K562 (cell line): ENCODE measurements at regions not wholly inside any gene's neighbourhood (a gene's known extent, or its start where the extent isn't known, plus 50 kb on each side); places are given as distances from the start of the nearest gene placed in this dataset.
A peak's percentile ranks its signal among the peaks of the same experiment; 100 is the strongest.

Experiments used
- ATAC-seq: fragments of 200-7000 bp; cut with Tn5 transposase; 3 replicates; pipeline ENCODE4 v1.9.1; 2020; ENCODE audit warnings: moderate library complexity
- BruUV-seq: library from RNA; stranded (reverse); fragments of 400-500 nt; replicated peaks from 2 replicates; lab custom pipeline; 2021; lab: Mats Ljungman, UMichigan
- CTCF ChIA-PET: fragments of 300-600 bp; formaldehyde crosslinking; extraction: SDS; loops from one replicate; lab custom pipeline; 2021; ENCODE audit warnings: low intra/inter-chr PET ratio; lab: Yijun Ruan, JAX
- POLR2A ChIA-PET: fragments of 300-600, 350-650 bp; sonication (Branson Sonifier 250); formaldehyde crosslinking; extraction: SDS; loops from one replicate; lab custom pipeline; 2021; ENCODE audit warnings: antibody characterized with exemption, inconsistent platforms; lab: Yijun Ruan, JAX
- DNase-seq, 4 experiments: peaks; one replicate each; pipeline versions ENCODE4 v3.0.0 to v3.0.0-alpha.2; 2011 to 2018; ENCODE audit warnings: low spot score in 3 of 4, mixed read lengths in 3 of 4; ENCODE audit errors: extremely low read depth in 1 of 4
- FAIRE-seq: peaks from 2 replicates; lab custom pipeline; 2011; peaks lifted over from hg19 to GRCh38; lab: Jason Lieb, UNC
- H2AFZ ChIP-seq: 2 replicates; pipeline ENCODE4 v1.6.0; 2011; ENCODE audit warnings: low read depth, low read length, control low read depth, inconsistent platforms
- H3K27ac ChIP-seq: fragments of 200-600 bp; 3 replicates; pipeline ENCODE4 v1.8.0; 2011; ENCODE audit warnings: low read depth, mild to moderate bottlenecking, control low read depth, inconsistent platforms, low read length, moderate library complexity, mixed read lengths; ENCODE audit errors: extremely low read depth
- H3K27me3 ChIP-seq, 2 experiments: fragments of 300-600 bp in 1 of 2; 2 replicates in 1 of 2; 3 replicates in 1 of 2; pipeline versions ENCODE4 v1.6.0 to v1.8.0; 2011; ENCODE audit warnings: inconsistent platforms in 2 of 2, low read length in 2 of 2, mild to moderate bottlenecking in 1 of 2, mixed read lengths in 1 of 2, moderate library complexity in 1 of 2; ENCODE audit not compliant: control insufficient read depth in 2 of 2, insufficient read depth in 2 of 2
- H3K36me3 ChIP-seq: fragments of 300-600 bp; 3 replicates; pipeline ENCODE4 v1.8.0; 2011; ENCODE audit warnings: mild to moderate bottlenecking, low read length, inconsistent platforms; ENCODE audit not compliant: control insufficient read depth, insufficient read depth
- H3K4me1 ChIP-seq, 2 experiments: fragments of 200-600 bp in 1 of 2; replicated peaks in 1 of 2; 2 replicates in 1 of 2; 3 replicates in 1 of 2; pipeline versions ENCODE4 v1.5.1 to v1.8.0; 2011; ENCODE audit warnings: inconsistent platforms in 2 of 2, low read length in 2 of 2, mild to moderate bottlenecking in 1 of 2, mixed read lengths in 1 of 2, moderate library complexity in 1 of 2; ENCODE audit not compliant: control insufficient read depth in 2 of 2, insufficient read depth in 2 of 2
- H3K4me2 ChIP-seq: 2 replicates; pipeline ENCODE4 v1.6.1; 2011; ENCODE audit warnings: low read length, control low read depth, inconsistent platforms, mixed read lengths; ENCODE audit not compliant: insufficient read depth
- H3K4me3 ChIP-seq: fragments of 200-600 bp; sonication (generic), shearing (Covaris generic); 2 replicates; pipeline ENCODE4 v1.5.1; 2016; ENCODE audit warnings: control low read depth, inconsistent platforms
- H3K79me2 ChIP-seq: fragments of 200-600 bp; 3 replicates; pipeline ENCODE4 v1.8.0; 2011; ENCODE audit warnings: low read length, inconsistent platforms; ENCODE audit not compliant: control insufficient read depth, insufficient read depth
- H3K9ac ChIP-seq, 2 experiments: 2 replicates each; pipeline versions ENCODE4 v1.6.0 to v1.6.1; 2011; ENCODE audit warnings: low read depth in 2 of 2, low read length in 2 of 2, control low read depth in 1 of 2, inconsistent platforms in 1 of 2, mild to moderate bottlenecking in 1 of 2, mixed read lengths in 1 of 2; ENCODE audit not compliant: insufficient read depth in 1 of 2
- H3K9me1 ChIP-seq: one replicate; pipeline ENCODE4 v1.6.0; 2011; ENCODE audit warnings: inconsistent platforms, mild to moderate bottlenecking, low read length, moderate library complexity; ENCODE audit not compliant: control insufficient read depth, insufficient read depth
- H3K9me3 ChIP-seq: replicated peaks from 2 replicates; pipeline ENCODE4 v1.5.1; 2011; ENCODE audit warnings: low read depth, low read length, inconsistent platforms; ENCODE audit not compliant: control insufficient read depth, insufficient read depth
- H4K20me1 ChIP-seq: replicated peaks from 2 replicates; pipeline ENCODE4 v1.6.1; 2011; ENCODE audit warnings: low read length, inconsistent platforms, mixed read lengths; ENCODE audit not compliant: control insufficient read depth, insufficient read depth
- DIDO1 ChIP-seq: fragments of 450-650 bp; IDR thresholded peaks from 2 replicates; pipeline ENCODE4 v1.6.1; 2016; ENCODE audit warnings: low read depth, missing biosample characterization, missing genetic modification characterization
- FOSL1 ChIP-seq: fragments of 200-800 bp; sonication (Bioruptor generic); conservative IDR thresholded peaks from 2 replicates; pipeline ENCODE4 v1.6.1; 2016; ENCODE audit warnings: missing genetic modification characterization, missing compliant biosample characterization
- GTF2F1 ChIP-seq: IDR thresholded peaks from 2 replicates; pipeline ENCODE4 v1.6.1; 2011; ENCODE audit warnings: low read depth, low read length, improper control_type of control experiment
- HNRNPK ChIP-seq: fragments of 200-400 bp; formaldehyde crosslinking; IDR thresholded peaks from one replicate; pipeline ENCODE4 v1.6.1; 2018; ENCODE audit warnings: mild to moderate bottlenecking, low read depth, low read length; ENCODE audit not compliant: poor library complexity, severe bottlenecking
- MEF2D ChIP-seq: conservative IDR thresholded peaks from 2 replicates; pipeline ENCODE4 v1.6.1; 2016; ENCODE audit warnings: low read depth, missing genetic modification characterization, missing compliant biosample characterization
- MEIS2 ChIP-seq: fragments of 450-650 bp; IDR thresholded peaks from 2 replicates; pipeline ENCODE4 v1.6.1; 2014; ENCODE audit warnings: mild to moderate bottlenecking; ENCODE audit not compliant: partially characterized antibody
- PBX2 ChIP-seq, 2 experiments: IDR thresholded peaks in 1 of 2; conservative IDR thresholded peaks in 1 of 2; 2 replicates each; pipeline ENCODE4 v1.6.1; 2016; ENCODE audit warnings: low read depth in 2 of 2, mild to moderate bottlenecking in 1 of 2, missing compliant biosample characterization in 1 of 2, missing genetic modification characterization in 1 of 2, moderate library complexity in 1 of 2
- WGBS: fragments of 100-300 bp; shearing (Covaris generic); methylation state at CpG from one replicate; pipeline ENCODE4 v1.1.6; 2016; ENCODE audit warnings: low coverage, mixed read lengths; ENCODE audit not compliant: insufficient coverage; ENCODE audit errors: missing lambda C conversion rate; 5-methylcytosine and 5-hydroxymethylcytosine counted together
- in situ Hi-C: fragments of 300-500 bp; cut with MboI; formaldehyde crosslinking; loops from 4 replicates; pipeline ENCODE4 v1.15.0; 2018; ENCODE audit warnings: inconsistent platforms, mixed read lengths
- intact Hi-C: fragments of 100-400 bp; cut with micrococcal nuclease; formaldehyde crosslinking; loops from 2 replicates; pipeline ENCODE4 v1.14.2; 2022
- TF ChIP-seq, protein P1 (sequence below): IDR thresholded peaks from 3 replicates; pipeline ENCODE4 v1.6.1; 2011; ENCODE audit warnings: borderline replicate concordance, mild to moderate bottlenecking; ENCODE audit not compliant: insufficient read length, insufficient read depth

DNA sequence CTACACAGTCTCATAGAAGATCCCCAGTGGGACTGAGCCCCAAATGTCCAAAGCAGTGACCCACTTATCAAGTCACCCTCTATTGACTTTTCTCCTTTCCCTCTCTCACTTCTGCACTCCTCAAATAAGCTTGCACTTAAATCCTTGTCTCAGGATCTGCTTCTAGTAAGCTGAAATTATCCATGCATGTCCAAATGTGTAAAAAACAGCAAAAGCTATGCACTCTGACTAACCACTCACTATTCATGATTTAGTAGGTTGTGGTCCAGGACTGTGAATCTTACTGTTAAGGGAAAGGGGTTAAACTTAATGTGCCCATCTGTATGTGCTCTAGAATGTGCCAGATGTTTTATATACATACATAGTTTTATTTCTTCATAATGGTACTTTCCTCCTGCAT, 115.4 kb downstream of the SCG2 start (continued):
- no peak for TF ChIP-seq GTF2F1
- TF ChIP-seq, all 486 proteins: peak for 0

GRCh38 chr2:223487214-223487846, 114.8 kb downstream of the SCG2 start:
- intact Hi-C loops = no loop called here

More at GRCh38 chr2:223487214-223487846, 114.8 kb downstream of the SCG2 start:
- Histone ChIP-seq H2AFZ (no peak overlapping the region), H3K9ac (no peak overlapping the region), H3K27me3 (no peaks in the 10 kb centered on the region), H3K36me3 (no peaks in the 10 kb centered on the region), H3K4me2 (no peak overlapping the region), H3K4me3 (no peak overlapping the region), H3K9me3 (no peaks in the 10 kb centered on the region), H4K20me1 (no peaks in the 10 kb centered on the region)
- no peak for ATAC-seq
- POLR2A ChIA-PET = no interaction called here
- in situ Hi-C loops = no loop called here
- 0% methylated on average over 2 of the region's 2 CpGs for WGBS
- peak; percentile 55 for TF ChIP-seq MEIS2
- TF ChIP-seq FOSL1 = peak; percentile 39; the same call in 1 of the 2 replicates
- TF ChIP-seq, protein P1, sequence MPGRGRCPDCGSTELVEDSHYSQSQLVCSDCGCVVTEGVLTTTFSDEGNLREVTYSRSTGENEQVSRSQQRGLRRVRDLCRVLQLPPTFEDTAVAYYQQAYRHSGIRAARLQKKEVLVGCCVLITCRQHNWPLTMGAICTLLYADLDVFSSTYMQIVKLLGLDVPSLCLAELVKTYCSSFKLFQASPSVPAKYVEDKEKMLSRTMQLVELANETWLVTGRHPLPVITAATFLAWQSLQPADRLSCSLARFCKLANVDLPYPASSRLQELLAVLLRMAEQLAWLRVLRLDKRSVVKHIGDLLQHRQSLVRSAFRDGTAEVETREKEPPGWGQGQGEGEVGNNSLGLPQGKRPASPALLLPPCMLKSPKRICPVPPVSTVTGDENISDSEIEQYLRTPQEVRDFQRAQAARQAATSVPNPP = no peak
- TF ChIP-seq MEF2D = peak; percentile 90
- TF ChIP-seq HNRNPK = no peak
- TF ChIP-seq PBX2 (CRISPR knock-in tag; IDR thresholded peaks at IDR 0.05; ENCODE audit: low read depth) = no peak
- TF ChIP-seq PBX2 (tag; conservative IDR thresholded peaks at IDR 0.05; ENCODE audit: low read depth) = peak; percentile 75
- no peak for TF ChIP-seq DIDO1
- TF ChIP-seq, all 486 proteins: peak for 4
- no peak overlapping the region for H3K27ac ChIP-seq
- no TSS peak for BruUV-seq
- H3K9me1 ChIP-seq = no peaks in the 10 kb centered on the region
- CTCF ChIA-PET = no interaction called here
- no peaks in the 10 kb centered on the region; a peak in 2 of 5 replicates for H3K4me1 ChIP-seq
- FAIRE-seq (no peak), DNase-seq (no peak)
- no peaks in the 10 kb centered on the region for H3K79me2 ChIP-seq
